ENCODE measurements at regions not wholly inside any gene's neighbourhood (a gene's known extent, or its start where the extent isn't known, plus 50 kb on each side); places are given as distances from the start of the nearest gene placed in this dataset.

- no peak for DNase-seq (ENCODE audit: insufficient read length, low spot score)
- FAIRE-seq, result no peak
- TF ChIP-seq CTCF (IDR thresholded peaks at IDR 0.05; ENCODE audit: insufficient read depth, missing control alignments), result no peak
Observed at GRCh38 chr12:107264667-107265066, 171.3 kb upstream of the CRY1 start.

- DNase-seq (ENCODE audit: insufficient read length, low spot score), result no peak
- FAIRE-seq, result no peak
- TF ChIP-seq CTCF (IDR thresholded peaks at IDR 0.05; ENCODE audit: insufficient read depth, missing control alignments), result no peak
Observed at GRCh38 chr12:107267604-107268003, 174.3 kb upstream of the CRY1 start.

- no peak for FAIRE-seq
- TF ChIP-seq CTCF (IDR thresholded peaks at IDR 0.05; ENCODE audit: insufficient read depth, missing control alignments), result no peak
- no peak for DNase-seq (ENCODE audit: insufficient read length, low spot score)
Observed at GRCh38 chr12:107271523-107271922, 178.2 kb upstream of the CRY1 start.

GRCh38 chr12:107275530-107275929 lies 182.2 kb upstream of the CRY1 start:
- FAIRE-seq (no peak), DNase-seq (ENCODE audit: insufficient read length, low spot score) (no peak)
- TF ChIP-seq CTCF (IDR thresholded peaks at IDR 0.05; ENCODE audit: insufficient read depth, missing control alignments), result no peak

- DNase-seq (ENCODE audit: insufficient read length, low spot score) (no peak), FAIRE-seq (no peak)
- TF ChIP-seq CTCF (IDR thresholded peaks at IDR 0.05; ENCODE audit: insufficient read depth, missing control alignments), result no peak
Observed at GRCh38 chr12:107277855-107278254, 184.5 kb upstream of the CRY1 start.

- DNase-seq (ENCODE audit: insufficient read length, low spot score) (no peak), FAIRE-seq (no peak)
- no peak for TF ChIP-seq CTCF (IDR thresholded peaks at IDR 0.05; ENCODE audit: insufficient read depth, missing control alignments)
Observed at GRCh38 chr12:107282628-107283027, 189.3 kb upstream of the CRY1 start.

GRCh38 chr12:107283652-107284051 lies 190.3 kb upstream of the CRY1 start:
- FAIRE-seq, result no peak
- no peak for TF ChIP-seq CTCF (IDR thresholded peaks at IDR 0.05; ENCODE audit: insufficient read depth, missing control alignments)
- no peak for DNase-seq (ENCODE audit: insufficient read length, low spot score)
